ENCODE measurements at regions not wholly inside any gene's neighbourhood (a gene's known extent, or its start where the extent isn't known, plus 50 kb on each side); places are given as distances from the start of the nearest gene placed in this dataset.
"Not testable (repeated sequence)": the region's sequence is repeated elsewhere in the genome, so short reads cannot be mapped to it uniquely, and the experiment has no call there.

GRCh38 chr4:189806506-189806905 is 134.2 kb upstream of the FRG1 start:
- Mint-ChIP-seq H3K4me1 (no peaks in the 10 kb centered on the region), H3K27ac (no peak overlapping the region), H3K27me3 (ENCODE audit: low read depth) (no peaks in the 10 kb centered on the region), H3K4me3 (no peak overlapping the region), H3K9me3 (peaks cover 71% of the 10 kb centered on the region), H3K36me3 (peaks cover 6% of the 10 kb centered on the region)
- TF ChIP-seq CTCF (IDR thresholded peaks at IDR 0.05; ENCODE audit: unreplicated experiment), result no peak
- DNase-seq (ENCODE audit: low spot score in 2 of 2, unreplicated experiment in 2 of 2), result no peak

GRCh38 chr4:189807031-189807430 is 133.6 kb upstream of the FRG1 start:
- Mint-ChIP-seq H3K4me3 (no peak overlapping the region), H3K27ac (no peak overlapping the region), H3K4me1 (no peaks in the 10 kb centered on the region), H3K36me3 (peaks cover 6% of the 10 kb centered on the region), H3K27me3 (ENCODE audit: low read depth) (no peaks in the 10 kb centered on the region), H3K9me3 (peaks cover 71% of the 10 kb centered on the region)
- no peak for DNase-seq (ENCODE audit: low spot score in 2 of 2, unreplicated experiment in 2 of 2)
- TF ChIP-seq CTCF (IDR thresholded peaks at IDR 0.05; ENCODE audit: unreplicated experiment), result no peak

GRCh38 chr4:189809241-189809735 is 131.4 kb upstream of the FRG1 start:
- Mint-ChIP-seq H3K4me3 (no peak overlapping the region), H3K36me3 (peaks cover 6% of the 10 kb centered on the region), H3K9me3 (peaks cover 73% of the 10 kb centered on the region), H3K27ac (no peak overlapping the region), H3K4me1 (no peaks in the 10 kb centered on the region), H3K27me3 (ENCODE audit: low read depth) (no peaks in the 10 kb centered on the region)
- no peak for TF ChIP-seq CTCF (IDR thresholded peaks at IDR 0.05; ENCODE audit: unreplicated experiment)
- no peak for DNase-seq (ENCODE audit: low spot score in 2 of 2, unreplicated experiment in 2 of 2)

- DNase-seq (ENCODE audit: low spot score in 2 of 2, unreplicated experiment in 2 of 2), result no peak
- peaks cover 69% of the 10 kb centered on the region for H3K9me3 Mint-ChIP-seq
- peaks cover 6% of the 10 kb centered on the region for H3K36me3 Mint-ChIP-seq
- no peaks in the 10 kb centered on the region for H3K27me3 Mint-ChIP-seq (ENCODE audit: low read depth)
- no peak overlapping the region for H3K27ac Mint-ChIP-seq
- no peak for TF ChIP-seq CTCF (IDR thresholded peaks at IDR 0.05; ENCODE audit: unreplicated experiment)
- no peaks in the 10 kb centered on the region for H3K4me1 Mint-ChIP-seq
- no peak overlapping the region for H3K4me3 Mint-ChIP-seq
Observed at GRCh38 chr4:189809839-189810238, 130.8 kb upstream of the FRG1 start.

- H3K36me3 Mint-ChIP-seq; H3K4me3 Mint-ChIP-seq; H3K27ac Mint-ChIP-seq; DNase-seq (ENCODE audit: low spot score in 2 of 2, unreplicated experiment in 2 of 2); H3K27me3 Mint-ChIP-seq (ENCODE audit: low read depth); H3K4me1 Mint-ChIP-seq: not testable (repeated sequence)
- peaks cover 67% of the 10 kb centered on the region for H3K9me3 Mint-ChIP-seq
Observed at GRCh38 chr4:189810318-189811181, 130.1 kb upstream of the FRG1 start.

- Mint-ChIP-seq H3K36me3 (peaks cover 6% of the 10 kb centered on the region), H3K27ac (no peak overlapping the region), H3K4me3 (no peak overlapping the region), H3K27me3 (ENCODE audit: low read depth) (no peaks in the 10 kb centered on the region), H3K4me1 (no peaks in the 10 kb centered on the region), H3K9me3 (peaks cover 59% of the 10 kb centered on the region)
- TF ChIP-seq CTCF (IDR thresholded peaks at IDR 0.05; ENCODE audit: unreplicated experiment), result no peak
- no peak for DNase-seq (ENCODE audit: low spot score in 2 of 2, unreplicated experiment in 2 of 2)
Observed at GRCh38 chr4:189815404-189816192, 125.1 kb upstream of the FRG1 start.
